SH-SY5Y (cell line): ENCODE measurements at regions not wholly inside any gene's neighbourhood (a gene's known extent, or its start where the extent isn't known, plus 50 kb on each side); places are given as distances from the start of the nearest gene placed in this dataset.

Experiments
- GATA2 ChIP-seq: IDR thresholded peaks from 2 replicates; pipeline ENCODE4 v1.6.1; 2011; ENCODE audit warnings: mild to moderate bottlenecking, low read depth, low read length
- GATA3 ChIP-seq: IDR thresholded peaks from 2 replicates; pipeline ENCODE4 v1.6.1; 2011; ENCODE audit warnings: low read depth, mild to moderate bottlenecking, low read length, moderate library complexity

- TF ChIP-seq GATA3 (no peak), GATA2 (no peak)
These were observed 66.6 kb downstream of the DIRAS3 start for GRCh38 chr1:67983867-67984266.
